Naive thymus-derived CD4-positive, alpha-beta T cell (primary cell): ENCODE measurements at regions not wholly inside any gene's neighbourhood (a gene's known extent, or its start where the extent isn't known, plus 50 kb on each side); places are given as distances from the start of the nearest gene placed in this dataset.
A peak's percentile ranks its signal among the peaks of the same experiment; 100 is the strongest.
"Not testable (repeated sequence)": the region's sequence is repeated elsewhere in the genome, so short reads cannot be mapped to it uniquely, and the experiment has no call there.

ENCODE experiments used
- ATAC-seq: fragments of 150-1000 bp; cut with Tn5 transposase; 2 replicates; pipeline ENCODE4 v1.10.0; 2021; ENCODE audit warnings: mild to moderate bottlenecking, moderate library complexity
- CTCF ChIA-PET: fragments of 350-600 bp; sonication (Branson Sonifier 250); formaldehyde crosslinking; loops from one replicate; lab custom pipeline; 2021; ENCODE audit warnings: antibody characterized with exemption; lab: Charles Lee
- POLR2A ChIA-PET: fragments of 350-600 bp; sonication (Branson Sonifier 250); formaldehyde crosslinking; loops from one replicate; lab custom pipeline; 2021; ENCODE audit warnings: antibody characterized with exemption, inconsistent platforms; lab: Charles Lee
- DNase-seq, 9 donors: peaks; one replicate each; pipeline versions ENCODE4 v3.0.0 to v3.0.0-alpha.2; 2020 to 2022; ENCODE audit warnings: mixed read lengths in 1 of 9
- H3K27ac ChIP-seq: one replicate; pipeline ENCODE4 v1.7.0; 2013; ENCODE audit warnings: mild to moderate bottlenecking, low read depth, low read length, moderate library complexity
- H3K27me3 ChIP-seq, 2 donors: one replicate each; pipeline ENCODE4 v1.7.0; 2013; ENCODE audit warnings: low read length in 2 of 2, mild to moderate bottlenecking in 2 of 2, moderate library complexity in 2 of 2; ENCODE audit not compliant: control insufficient read depth in 2 of 2, insufficient read depth in 2 of 2
- H3K36me3 ChIP-seq, 3 experiments: 1 replicate in 2 of 3; 2 replicates in 1 of 3; pipeline ENCODE4 v1.7.0; 2013; ENCODE audit warnings: low read length in 3 of 3, mild to moderate bottlenecking in 3 of 3, moderate library complexity in 1 of 3; ENCODE audit not compliant: insufficient read depth in 3 of 3, control insufficient read depth in 2 of 3
- H3K4me1 ChIP-seq, 2 donors: one replicate each; pipeline ENCODE4 v1.7.0; 2013; ENCODE audit warnings: low read length in 2 of 2, mild to moderate bottlenecking in 2 of 2, moderate library complexity in 1 of 2; ENCODE audit not compliant: control insufficient read depth in 2 of 2, insufficient read depth in 2 of 2
- H3K4me3 ChIP-seq: 2 replicates; pipeline ENCODE4 v1.7.0; 2013; ENCODE audit warnings: mild to moderate bottlenecking, low read length
- H3K9me3 ChIP-seq, 3 experiments: 1 replicate in 2 of 3; 2 replicates in 1 of 3; pipeline ENCODE4 v1.7.0; 2013; ENCODE audit warnings: low read length in 3 of 3; ENCODE audit not compliant: control insufficient read depth in 2 of 3
- H3K27ac Mint-ChIP-seq, 9 donors: one replicate each; pipeline ENCODE4 v1.8.0; 2020 to 2022; ENCODE audit warnings: mixed read lengths in 9 of 9, mild to moderate bottlenecking in 8 of 9, moderate library complexity in 5 of 9, inconsistent platforms in 2 of 9
- H3K27me3 Mint-ChIP-seq, 5 donors: one replicate each; pipeline ENCODE4 v1.8.0; 2021 to 2022; ENCODE audit warnings: mixed read lengths in 5 of 5, mild to moderate bottlenecking in 1 of 5
- H3K36me3 Mint-ChIP-seq, 5 donors: one replicate each; pipeline ENCODE4 v1.8.0; 2020 to 2022; ENCODE audit warnings: mixed read lengths in 5 of 5, mild to moderate bottlenecking in 3 of 5, inconsistent platforms in 1 of 5
- H3K4me1 Mint-ChIP-seq, 7 donors: one replicate each; pipeline ENCODE4 v1.8.0; 2020 to 2022; ENCODE audit warnings: mixed read lengths in 7 of 7, mild to moderate bottlenecking in 3 of 7, inconsistent platforms in 1 of 7
- H3K4me3 Mint-ChIP-seq, 10 donors: one replicate each; pipeline ENCODE4 v1.8.0; 2020 to 2022; ENCODE audit warnings: mild to moderate bottlenecking in 10 of 10, mixed read lengths in 10 of 10, moderate library complexity in 6 of 10, inconsistent platforms in 2 of 10
- H3K9me3 Mint-ChIP-seq, 11 donors: one replicate each; pipeline ENCODE4 v1.8.0; 2020 to 2022; ENCODE audit warnings: mixed read lengths in 11 of 11, mild to moderate bottlenecking in 4 of 11, inconsistent platforms in 1 of 11, moderate library complexity in 1 of 11
- intact Hi-C, 2 donors: fragments of 100-400 bp; cut with micrococcal nuclease; formaldehyde crosslinking; loops; one replicate each; pipeline ENCODE4 v1.15.1; 2023

DNA sequence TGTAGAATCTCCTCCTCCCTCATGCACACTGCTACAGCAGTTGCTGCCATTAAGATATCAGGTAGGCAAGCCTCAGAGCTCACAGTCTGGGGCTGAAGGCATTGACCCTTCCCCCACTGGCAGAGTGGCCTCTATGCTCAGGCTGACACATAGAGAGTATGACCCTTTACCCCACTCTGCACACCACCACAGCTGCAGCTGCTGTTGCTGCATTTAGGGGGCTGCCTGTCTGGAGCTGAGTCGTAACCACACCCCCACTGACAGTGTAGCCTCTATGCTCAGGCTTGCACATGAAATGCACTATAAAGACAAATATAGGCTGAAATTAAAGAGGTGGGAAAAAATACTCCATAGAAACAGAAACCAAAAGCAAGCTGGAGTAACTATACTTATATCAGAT is 289.3 kb upstream of the PABPC4L start:
- ChIA-PET POLR2A (no interaction called here), CTCF (no interaction called here)
- Mint-ChIP-seq H3K4me3 (no peak overlapping the region), H3K27ac (no peak overlapping the region), H3K9me3 (peaks cover 0 to 17% (median 5%) of the 10 kb centered on the region in 11 donors), H3K36me3 (no peaks in the 10 kb centered on the region), H3K4me1 (no peaks in the 10 kb centered on the region), H3K27me3 (no peaks in the 10 kb centered on the region)
- intact Hi-C loops: no loop called here
- no peak overlapping the region for H3K27ac ChIP-seq
- no peaks in the 10 kb centered on the region for H3K9me3 ChIP-seq
- DNase-seq (no peak), ATAC-seq (peak; percentile 8)
- H3K4me3 ChIP-seq: no peak overlapping the region
- no peaks in the 10 kb centered on the region for H3K36me3 ChIP-seq
- H3K27me3 ChIP-seq: no peaks in the 10 kb centered on the region
- H3K4me1 ChIP-seq: no peaks in the 10 kb centered on the region

DNA sequence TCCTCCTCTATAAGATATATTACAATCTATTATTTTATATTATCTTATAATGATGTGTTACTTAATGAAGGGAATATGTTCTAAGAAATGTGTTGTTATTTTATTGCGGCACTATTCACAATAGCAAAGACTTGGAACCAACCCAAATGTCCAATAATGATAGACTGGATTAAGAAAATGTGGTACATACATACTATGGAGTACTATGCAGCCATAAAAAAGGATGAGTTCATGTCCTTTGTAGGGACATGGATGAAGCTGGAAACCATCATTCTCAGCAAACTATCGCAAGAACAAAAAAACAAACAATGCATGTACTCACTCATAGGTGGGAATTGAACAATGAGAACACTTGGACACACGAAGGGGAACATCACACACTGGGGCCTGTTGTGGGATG is 281.9 kb upstream of the PABPC4L start:
- H3K4me1 ChIP-seq, CTCF ChIA-PET, H3K27me3 Mint-ChIP-seq, H3K4me3 Mint-ChIP-seq, H3K4me1 Mint-ChIP-seq, H3K4me3 ChIP-seq, DNase-seq, H3K36me3 Mint-ChIP-seq, POLR2A ChIA-PET, intact Hi-C loops, H3K27me3 ChIP-seq, ATAC-seq, H3K9me3 ChIP-seq, H3K27ac Mint-ChIP-seq, H3K27ac ChIP-seq, H3K36me3 ChIP-seq: not testable (repeated sequence)
- peaks cover 0 to 18% (median 4%) of the 10 kb centered on the region in 11 donors for H3K9me3 Mint-ChIP-seq

DNA sequence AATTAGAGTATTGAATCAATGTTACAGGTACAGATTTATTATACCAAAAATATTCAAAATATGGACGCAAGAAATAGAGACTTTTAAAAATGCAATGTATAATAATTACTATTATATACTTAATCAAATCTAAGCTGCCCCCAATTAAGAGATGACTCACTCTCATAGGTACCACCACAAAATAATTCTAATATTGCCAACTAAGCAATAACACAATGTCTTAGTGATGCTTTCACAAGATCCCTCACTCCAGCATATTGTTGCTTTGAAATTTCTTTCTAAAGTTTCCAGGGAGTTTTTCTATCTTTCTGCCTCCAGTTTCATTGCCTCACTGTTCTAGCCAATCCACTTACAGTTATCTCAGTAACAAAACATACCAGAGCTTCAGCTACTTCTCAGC is 270.0 kb upstream of the PABPC4L start:
- Histone ChIP-seq H3K4me1 (no peaks in the 10 kb centered on the region), H3K9me3 (no peaks in the 10 kb centered on the region), H3K27ac (no peak overlapping the region), H3K36me3 (no peaks in the 10 kb centered on the region), H3K4me3 (no peak overlapping the region), H3K27me3 (no peaks in the 10 kb centered on the region)
- H3K36me3 Mint-ChIP-seq: no peaks in the 10 kb centered on the region
- H3K4me3 Mint-ChIP-seq: no peak overlapping the region
- POLR2A ChIA-PET: no interaction called here
- H3K27ac Mint-ChIP-seq: no peak overlapping the region
- H3K27me3 Mint-ChIP-seq: no peaks in the 10 kb centered on the region
- peaks cover 0 to 18% (median 7%) of the 10 kb centered on the region in 11 donors for H3K9me3 Mint-ChIP-seq
- ATAC-seq (no peak), DNase-seq (no peak)
- H3K4me1 Mint-ChIP-seq: no peaks in the 10 kb centered on the region
- intact Hi-C loops: no loop called here
- CTCF ChIA-PET: no interaction called here

DNA sequence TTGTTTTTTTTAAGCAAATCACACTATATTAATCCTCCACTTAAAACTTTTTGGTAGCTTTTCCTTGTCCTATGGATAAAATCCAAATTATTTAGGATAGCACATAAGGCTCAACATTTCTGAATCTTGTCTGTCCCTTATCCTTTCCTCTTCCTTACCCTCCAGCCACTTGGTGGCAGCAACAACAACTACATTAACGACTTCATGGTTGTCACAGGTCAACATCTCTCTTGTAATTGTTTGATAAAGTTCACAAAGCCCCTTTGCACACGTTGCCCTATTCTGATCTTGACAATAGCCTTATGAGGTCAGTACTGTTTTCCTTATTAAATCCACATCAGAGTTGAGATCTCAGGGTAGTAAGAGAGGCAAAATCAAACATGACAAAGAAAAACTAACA is 269.0 kb upstream of the PABPC4L start:
- ChIA-PET POLR2A (no interaction called here), CTCF (no interaction called here)
- Mint-ChIP-seq H3K9me3 (peaks cover 0 to 18% (median 7%) of the 10 kb centered on the region in 11 donors), H3K4me3 (no peak overlapping the region), H3K36me3 (no peaks in the 10 kb centered on the region), H3K27ac (no peak overlapping the region), H3K4me1 (no peaks in the 10 kb centered on the region), H3K27me3 (no peaks in the 10 kb centered on the region)
- ATAC-seq (no peak), DNase-seq (no peak)
- Histone ChIP-seq H3K27ac (no peak overlapping the region), H3K4me1 (no peaks in the 10 kb centered on the region), H3K36me3 (no peaks in the 10 kb centered on the region), H3K9me3 (no peaks in the 10 kb centered on the region), H3K27me3 (no peaks in the 10 kb centered on the region), H3K4me3 (no peak overlapping the region)
- intact Hi-C loops: no loop called here

DNA sequence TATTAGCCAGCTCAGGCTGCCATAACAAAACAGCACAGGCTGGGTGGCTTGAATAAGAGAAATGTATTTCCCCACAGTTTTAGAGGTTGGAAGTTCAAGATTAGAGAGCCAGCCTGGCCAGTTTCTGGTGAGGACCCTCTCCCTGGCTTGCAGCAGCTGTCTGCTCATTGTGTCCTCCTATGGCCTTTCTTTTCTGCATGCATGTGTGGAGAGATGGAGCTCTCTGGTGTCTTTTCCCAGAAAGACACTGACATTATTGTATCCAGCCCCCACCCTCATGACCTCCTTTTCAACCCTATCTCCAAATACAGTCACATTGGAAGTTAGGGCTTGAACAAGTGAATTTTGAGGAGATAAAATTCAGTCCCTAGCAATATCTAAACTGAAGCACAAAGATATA is 263.8 kb upstream of the PABPC4L start:
- POLR2A ChIA-PET: no interaction called here
- Mint-ChIP-seq H3K27me3 (no peaks in the 10 kb centered on the region), H3K36me3 (no peaks in the 10 kb centered on the region), H3K4me1 (no peaks in the 10 kb centered on the region), H3K9me3 (peaks cover 0 to 6% (median under 1%) of the 10 kb centered on the region in 11 donors), H3K27ac (no peak overlapping the region), H3K4me3 (no peak overlapping the region)
- CTCF ChIA-PET: no interaction called here
- Histone ChIP-seq H3K9me3 (no peaks in the 10 kb centered on the region), H3K4me3 (no peak overlapping the region), H3K27ac (no peak overlapping the region), H3K27me3 (no peaks in the 10 kb centered on the region), H3K36me3 (no peaks in the 10 kb centered on the region), H3K4me1 (no peaks in the 10 kb centered on the region)
- intact Hi-C loops: no loop called here
- no peak for ATAC-seq
- DNase-seq: no peak

GRCh38 chr4:134463771-134464170 is 262.2 kb upstream of the PABPC4L start:
- H3K27me3 Mint-ChIP-seq: no peaks in the 10 kb centered on the region
- no peaks in the 10 kb centered on the region for H3K27me3 ChIP-seq
- ATAC-seq: no peak
- H3K4me3 ChIP-seq: no peak overlapping the region
- H3K4me1 Mint-ChIP-seq: no peaks in the 10 kb centered on the region
- no peaks in the 10 kb centered on the region for H3K36me3 ChIP-seq
- H3K4me1 ChIP-seq: no peaks in the 10 kb centered on the region
- intact Hi-C loops: no loop called here
- no peak overlapping the region for H3K27ac ChIP-seq
- ChIA-PET CTCF (no interaction called here), POLR2A (no interaction called here)
- H3K4me3 Mint-ChIP-seq: no peak overlapping the region
- H3K9me3 ChIP-seq: peaks cover 0 to 4% (median 0%) of the 10 kb centered on the region in 3 experiments
- DNase-seq: no peak
- H3K9me3 Mint-ChIP-seq: peaks cover 0 to 10% (median 2%) of the 10 kb centered on the region in 11 donors
- H3K27ac Mint-ChIP-seq: no peak overlapping the region
- no peaks in the 10 kb centered on the region for H3K36me3 Mint-ChIP-seq

DNA sequence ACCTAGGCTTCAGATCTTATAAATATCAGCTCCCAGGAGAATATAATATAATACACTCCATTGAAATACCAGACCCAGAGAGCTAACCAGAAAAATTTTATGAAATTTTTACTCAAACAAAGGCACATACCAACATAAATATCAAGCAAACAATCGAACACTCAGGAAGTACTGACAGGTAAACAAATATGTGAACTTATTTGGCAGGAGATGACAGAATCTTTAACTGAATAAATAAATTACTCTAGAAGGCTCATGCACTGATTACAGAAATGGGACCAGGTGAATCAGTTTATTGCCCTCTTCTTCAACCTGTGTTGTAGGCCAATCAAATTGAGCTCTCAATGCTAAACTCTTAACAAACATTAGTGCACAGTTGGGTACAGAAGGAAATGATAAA is 225.2 kb upstream of the PABPC4L start:
- Mint-ChIP-seq H3K4me1 (no peaks in the 10 kb centered on the region), H3K36me3 (no peaks in the 10 kb centered on the region), H3K27me3 (no peaks in the 10 kb centered on the region), H3K9me3 (peaks cover 0 to 5% (median 3%) of the 10 kb centered on the region in 11 donors), H3K27ac (no peak overlapping the region), H3K4me3 (no peak overlapping the region)
- Histone ChIP-seq H3K27me3 (no peaks in the 10 kb centered on the region), H3K4me3 (no peak overlapping the region), H3K9me3 (no peaks in the 10 kb centered on the region), H3K27ac (no peak overlapping the region), H3K36me3 (no peaks in the 10 kb centered on the region), H3K4me1 (no peaks in the 10 kb centered on the region)
- DNase-seq: no peak
- no peak for ATAC-seq
- intact Hi-C loops: no loop called here
- POLR2A ChIA-PET: no interaction called here
- CTCF ChIA-PET: no interaction called here
